ENCODE measurements at regions not wholly inside any gene's neighbourhood (a gene's known extent, or its start where the extent isn't known, plus 50 kb on each side); places are given as distances from the start of the nearest gene placed in this dataset.
A peak's percentile ranks its signal among the peaks of the same experiment; 100 is the strongest.

GRCh38 chr10:28774051-28774995 lies 97.0 kb downstream of the BAMBI start:
- Histone ChIP-seq H3K4me1 (ENCODE audit: control insufficient read depth in 4 of 4, insufficient read depth in 4 of 4, low read length in 3 of 4) (peaks cover 2 to 12% (median 8%) of the 10 kb centered on the region in 4 donors), H3K27ac (ENCODE audit: low read depth in 1 of 2, low read length in 2 of 2) (no peak overlapping the region), H3K9ac (ENCODE audit: low read depth in 1 of 2, low read length in 2 of 2) (no peak overlapping the region), H3K36me3 (ENCODE audit: control insufficient read depth in 4 of 4, insufficient read depth in 3 of 4, low read depth in 1 of 4, low read length in 3 of 4) (no peaks in the 10 kb centered on the region), H3K9me3 (ENCODE audit: control insufficient read depth in 4 of 4, low read length in 3 of 4) (no peaks in the 10 kb centered on the region), H3K4me3 (ENCODE audit: low read depth in 1 of 3, low read length in 3 of 3) (no peak overlapping the region), H3K27me3 (ENCODE audit: control insufficient read depth in 4 of 4, insufficient read depth in 4 of 4, low read length in 3 of 4) (no peaks in the 10 kb centered on the region)
- TF ChIP-seq RAD21 (IDR thresholded peaks at IDR 0.05) (peak in 1 of 2 donors; percentile 44), GABPA (IDR thresholded peaks at IDR 0.05 in 1 of 2, conservative IDR thresholded peaks at IDR 0.05 in 1 of 2) (no peak), HNF4G (IDR thresholded peaks at IDR 0.05) (peak; percentile 63), MAX (IDR thresholded peaks at IDR 0.05) (no peak), RXRA (IDR thresholded peaks at IDR 0.05) (peak; percentile 43 to 56), ZBTB33 (IDR thresholded peaks at IDR 0.05) (no peak), HNF4A (conservative IDR thresholded peaks at IDR 0.05) (peak; percentile 87 to 88), FOXA2 (IDR thresholded peaks at IDR 0.05) (peak; percentile 12), JUND (IDR thresholded peaks at IDR 0.05) (peak; percentile 21 to 60), SP1 (IDR thresholded peaks at IDR 0.05) (peak; percentile 63)
- WGBS = 54% methylated on average over 4 of the region's 4 CpGs
- no peak for DNase-seq (ENCODE audit: low spot score)

GRCh38 chr10:28775773-28776172 lies 98.5 kb downstream of the BAMBI start:
- Histone ChIP-seq H3K36me3 (ENCODE audit: control insufficient read depth in 4 of 4, insufficient read depth in 3 of 4, low read depth in 1 of 4, low read length in 3 of 4) (no peaks in the 10 kb centered on the region), H3K9me3 (ENCODE audit: control insufficient read depth in 4 of 4, low read length in 3 of 4) (no peaks in the 10 kb centered on the region), H3K4me3 (ENCODE audit: low read depth in 1 of 3, low read length in 3 of 3) (no peak overlapping the region), H3K4me1 (ENCODE audit: control insufficient read depth in 4 of 4, insufficient read depth in 4 of 4, low read length in 3 of 4) (peaks cover 2 to 10% (median 6%) of the 10 kb centered on the region in 4 donors), H3K27ac (ENCODE audit: low read depth in 1 of 2, low read length in 2 of 2) (no peak overlapping the region), H3K27me3 (ENCODE audit: control insufficient read depth in 4 of 4, insufficient read depth in 4 of 4, low read length in 3 of 4) (no peaks in the 10 kb centered on the region), H3K9ac (ENCODE audit: low read depth in 1 of 2, low read length in 2 of 2) (no peak overlapping the region)
- WGBS = 95% methylated on average over 3 of the region's 3 CpGs
- TF ChIP-seq REST (IDR thresholded peaks at IDR 0.05) = no peak
- TF ChIP-seq GABPA (IDR thresholded peaks at IDR 0.05 in 1 of 2, conservative IDR thresholded peaks at IDR 0.05 in 1 of 2) = no peak
- no peak for TF ChIP-seq ZBTB33 (IDR thresholded peaks at IDR 0.05)
- TF ChIP-seq YY1 (IDR thresholded peaks at IDR 0.05) = no peak
- no peak for TF ChIP-seq ATF3 (IDR thresholded peaks at IDR 0.05)
- no peak for TF ChIP-seq HNF4A (conservative IDR thresholded peaks at IDR 0.05)
- TF ChIP-seq FOXA1 (IDR thresholded peaks at IDR 0.05) = no peak
- TF ChIP-seq EGR1 (IDR thresholded peaks at IDR 0.05; ENCODE audit: low read depth in 2 of 2) = no peak
- TF ChIP-seq RAD21 (IDR thresholded peaks at IDR 0.05) = no peak
- no peak for TF ChIP-seq JUND (IDR thresholded peaks at IDR 0.05)
- no peak for TF ChIP-seq TAF1 (conservative IDR thresholded peaks at IDR 0.05)
- TF ChIP-seq FOXA2 (IDR thresholded peaks at IDR 0.05) = no peak
- no peak for TF ChIP-seq NR2F2 (IDR thresholded peaks at IDR 0.05)
- TF ChIP-seq HNF4G (IDR thresholded peaks at IDR 0.05) = no peak
- no peak for TF ChIP-seq MAX (IDR thresholded peaks at IDR 0.05)
- TF ChIP-seq SP1 (IDR thresholded peaks at IDR 0.05) = no peak
- TF ChIP-seq RXRA (IDR thresholded peaks at IDR 0.05) = no peak
- no peak for DNase-seq (ENCODE audit: low spot score)
